ENCODE measurements at regions not wholly inside any gene's neighbourhood (a gene's known extent, or its start where the extent isn't known, plus 50 kb on each side); places are given as distances from the start of the nearest gene placed in this dataset.
"Not testable (repeated sequence)": the region's sequence is repeated elsewhere in the genome, so short reads cannot be mapped to it uniquely, and the experiment has no call there.

GRCh38 chr5:164137095-164137494 is 631.7 kb downstream of the MAT2B start:
- H3K4me3 ChIP-seq (ENCODE audit: low read length) = no peak overlapping the region
- TF ChIP-seq CTCF (IDR thresholded peaks at IDR 0.05; ENCODE audit: insufficient read depth, low read depth, low read length, missing control alignments) = no peak
- no peak for DNase-seq (ENCODE audit: low read depth)

- no peak for DNase-seq (ENCODE audit: low read depth)
- H3K4me3 ChIP-seq (ENCODE audit: low read length) = no peak overlapping the region
- TF ChIP-seq CTCF (IDR thresholded peaks at IDR 0.05; ENCODE audit: insufficient read depth, low read depth, low read length, missing control alignments) = no peak
Observed at GRCh38 chr5:164139423-164139822, 634.0 kb downstream of the MAT2B start.

GRCh38 chr5:164145458-164145857 is 640.0 kb downstream of the MAT2B start:
- DNase-seq (ENCODE audit: low read depth) = no peak
- H3K4me3 ChIP-seq (ENCODE audit: low read length) = no peak overlapping the region
- no peak for TF ChIP-seq CTCF (IDR thresholded peaks at IDR 0.05; ENCODE audit: insufficient read depth, low read depth, low read length, missing control alignments)

- DNase-seq (ENCODE audit: low read depth) = no peak
- no peak overlapping the region for H3K4me3 ChIP-seq (ENCODE audit: low read length)
- no peak for TF ChIP-seq CTCF (IDR thresholded peaks at IDR 0.05; ENCODE audit: insufficient read depth, low read depth, low read length, missing control alignments)
Observed at GRCh38 chr5:164146223-164146622, 640.8 kb downstream of the MAT2B start.

GRCh38 chr5:164148292-164148691 is 642.9 kb downstream of the MAT2B start:
- TF ChIP-seq CTCF (IDR thresholded peaks at IDR 0.05; ENCODE audit: insufficient read depth, low read depth, low read length, missing control alignments) = no peak
- no peak for DNase-seq (ENCODE audit: low read depth)
- no peak overlapping the region for H3K4me3 ChIP-seq (ENCODE audit: low read length)

GRCh38 chr5:164152539-164152938 is 647.1 kb downstream of the MAT2B start:
- DNase-seq (ENCODE audit: low read depth); H3K4me3 ChIP-seq (ENCODE audit: low read length): not testable (repeated sequence)

GRCh38 chr5:164153469-164154172 is 648.2 kb downstream of the MAT2B start:
- no peak overlapping the region for H3K4me3 ChIP-seq (ENCODE audit: low read length)
- TF ChIP-seq CTCF (IDR thresholded peaks at IDR 0.05; ENCODE audit: insufficient read depth, low read depth, low read length, missing control alignments) = no peak
- DNase-seq (ENCODE audit: low read depth) = no peak
